Lower leg skin (tissue), 4 donors: ENCODE measurements at regions not wholly inside any gene's neighbourhood (a gene's known extent, or its start where the extent isn't known, plus 50 kb on each side); places are given as distances from the start of the nearest gene placed in this dataset.

ENCODE experiments used
- DNase-seq, 2 donors: peaks; one replicate each; pipeline ENCODE4 v3.0.0-alpha.2; 2019; ENCODE audit warnings: low spot score in 2 of 2
- H3K4me3 ChIP-seq: fragments of 200-600 bp; sonication (generic); 2 replicates; pipeline ENCODE4 v1.5.1; 2017; ENCODE audit warnings: mild to moderate bottlenecking, low read depth; ENCODE audit not compliant: poor library complexity, severe bottlenecking
- CTCF ChIP-seq, 3 donors: fragments of 450-650 bp; IDR thresholded peaks; one replicate each; pipeline ENCODE4 v1.5.1; 2016; ENCODE audit warnings: antibody characterized with exemption in 3 of 3, mild to moderate bottlenecking in 3 of 3, moderate library complexity in 2 of 3
- POLR2A ChIP-seq, 2 donors: fragments of 450-650 bp; IDR thresholded peaks; one replicate each; pipeline ENCODE4 v1.6.1; 2016 to 2017; ENCODE audit warnings: antibody characterized with exemption in 2 of 2, mild to moderate bottlenecking in 1 of 2, moderate library complexity in 1 of 2
- WGBS, 2 donors: methylation state at CpG; one replicate each; pipeline ENCODE4 v1.1.5; 2018; 5-methylcytosine and 5-hydroxymethylcytosine counted together
- intact Hi-C: fragments of 100-400 bp; cut with DNase I; formaldehyde crosslinking; loops from one replicate; pipeline ENCODE4 v1.15.0; 2023; ENCODE audit warnings: low total_unique reads

GRCh38 chr18:6629635-6630140 lies 99.8 kb upstream of the ARHGAP28 start:
- 88 to 89% methylated on average over 5 of the region's 5 CpGs for WGBS, 2 donors
- intact Hi-C loops, result no loop called here
- no peak for DNase-seq
- TF ChIP-seq CTCF (IDR thresholded peaks at IDR 0.05) (no peak), POLR2A (IDR thresholded peaks at IDR 0.05) (no peak)
- no peak overlapping the region for H3K4me3 ChIP-seq

GRCh38 chr18:6633310-6633709 lies 96.2 kb upstream of the ARHGAP28 start:
- DNase-seq, result no peak
- WGBS, 2 donors, result 58 to 60% methylated on average over 3 of the region's 3 CpGs
- no peak for TF ChIP-seq CTCF (IDR thresholded peaks at IDR 0.05)
- TF ChIP-seq POLR2A (IDR thresholded peaks at IDR 0.05), result no peak
- intact Hi-C loops, result no loop called here
- H3K4me3 ChIP-seq, result no peak overlapping the region

GRCh38 chr18:6636091-6636490 lies 93.4 kb upstream of the ARHGAP28 start:
- intact Hi-C loops, result no loop called here
- DNase-seq, result no peak
- 57 to 59% methylated on average over 1 of the region's 1 CpG for WGBS, 2 donors

GRCh38 chr18:6638447-6638846 lies 91.1 kb upstream of the ARHGAP28 start:
- intact Hi-C loops, result no loop called here
- no peak for DNase-seq
- no peak overlapping the region for H3K4me3 ChIP-seq
- 71 to 84% methylated on average over 5 of the region's 5 CpGs for WGBS, 2 donors
- no peak for TF ChIP-seq POLR2A (IDR thresholded peaks at IDR 0.05)
- no peak for TF ChIP-seq CTCF (IDR thresholded peaks at IDR 0.05)

More at GRCh38 chr18:6636091-6636490, 93.4 kb upstream of the ARHGAP28 start:
- TF ChIP-seq POLR2A (IDR thresholded peaks at IDR 0.05), result no peak
- TF ChIP-seq CTCF (IDR thresholded peaks at IDR 0.05), result no peak
- H3K4me3 ChIP-seq, result no peak overlapping the region

GRCh38 chr18:6639305-6639704 lies 90.2 kb upstream of the ARHGAP28 start:
- no peak for TF ChIP-seq POLR2A (IDR thresholded peaks at IDR 0.05)
- no peak for TF ChIP-seq CTCF (IDR thresholded peaks at IDR 0.05)
- no peak for DNase-seq
- H3K4me3 ChIP-seq, result no peak overlapping the region
- WGBS, 2 donors, result 83 to 85% methylated on average over 4 of the region's 4 CpGs
- intact Hi-C loops, result no loop called here
